AG10803 (cell line): ENCODE measurements at regions not wholly inside any gene's neighbourhood (a gene's known extent, or its start where the extent isn't known, plus 50 kb on each side); places are given as distances from the start of the nearest gene placed in this dataset.
"Not testable (repeated sequence)": the region's sequence is repeated elsewhere in the genome, so short reads cannot be mapped to it uniquely, and the experiment has no call there.

ENCODE experiments used
- DNase-seq: peaks from one replicate; pipeline ENCODE4 v3.0.0; 2010; ENCODE audit warnings: low read depth
- H3K4me3 ChIP-seq: 2 replicates; pipeline ENCODE4 v1.5.1; 2011; ENCODE audit warnings: mild to moderate bottlenecking, low read length, control low read depth
- CTCF ChIP-seq: conservative IDR thresholded peaks from 2 replicates; pipeline ENCODE4 v1.5.1; 2011; ENCODE audit warnings: mild to moderate bottlenecking, low read length, control low read depth, inconsistent platforms

GRCh38 chr5:92328584-92329259 is 945.6 kb upstream of the ARRDC3 start:
- H3K4me3 ChIP-seq, result no peak overlapping the region
- no peak for TF ChIP-seq CTCF
- DNase-seq, result no peak

- no peak for TF ChIP-seq CTCF
- no peak for DNase-seq
- H3K4me3 ChIP-seq, result no peak overlapping the region
Measured at GRCh38 chr5:92320446-92320845, 937.3 kb upstream of the ARRDC3 start.

- H3K4me3 ChIP-seq, result no peak overlapping the region
- DNase-seq, result no peak
- TF ChIP-seq CTCF, result no peak
Measured at GRCh38 chr5:92313385-92313784, 930.3 kb upstream of the ARRDC3 start.

GRCh38 chr5:92309336-92309991 is 926.3 kb upstream of the ARRDC3 start:
- peak; percentile 52 for TF ChIP-seq CTCF
- H3K4me3 ChIP-seq, result no peak overlapping the region
- peak; percentile 41 for DNase-seq

GRCh38 chr5:92308679-92309078 is 925.6 kb upstream of the ARRDC3 start:
- no peak for DNase-seq
- TF ChIP-seq CTCF, result no peak
- no peak overlapping the region for H3K4me3 ChIP-seq

GRCh38 chr5:92302356-92302755 is 919.2 kb upstream of the ARRDC3 start:
- not testable (repeated sequence) for DNase-seq, H3K4me3 ChIP-seq

GRCh38 chr5:92283521-92283920 is 900.4 kb upstream of the ARRDC3 start:
- no peak overlapping the region for H3K4me3 ChIP-seq
- no peak for DNase-seq
- TF ChIP-seq CTCF, result no peak

- not testable (repeated sequence) for DNase-seq, H3K4me3 ChIP-seq
Measured at GRCh38 chr5:92271750-92272149, 888.6 kb upstream of the ARRDC3 start.
